ELF-1 (cell line): ENCODE measurements at regions not wholly inside any gene's neighbourhood (a gene's known extent, or its start where the extent isn't known, plus 50 kb on each side); places are given as distances from the start of the nearest gene placed in this dataset.

Experiments
- DNase-seq: peaks from one replicate; pipeline ENCODE4 v3.0.0-alpha.2; 2016; ENCODE audit warnings: low read depth, low spot score

GRCh38 chr4:160213366-160213765, 1110.5 kb downstream of the RAPGEF2 start:
- DNase-seq: no peak

GRCh38 chr4:160217352-160217751, 1114.5 kb downstream of the RAPGEF2 start:
- DNase-seq: no peak

DNA sequence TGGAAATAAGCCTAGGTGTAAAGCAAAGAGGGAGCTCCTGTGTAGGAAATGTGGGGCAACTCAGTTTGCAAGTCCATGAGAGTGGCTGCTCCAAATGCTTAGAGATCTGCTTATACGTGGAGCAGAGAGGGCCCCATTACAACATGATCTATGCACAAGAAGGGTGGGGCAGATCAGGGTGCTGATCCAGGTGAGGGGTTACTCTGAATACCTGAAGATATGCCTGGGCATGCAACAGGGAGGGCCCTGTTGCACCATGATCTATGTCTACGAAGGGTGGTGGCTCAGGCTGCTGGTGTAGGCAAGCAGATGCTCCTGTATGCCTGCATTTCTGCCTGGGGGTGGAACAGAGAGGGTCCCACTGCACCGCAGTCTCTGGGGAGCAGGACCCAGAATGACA, 1121.2 kb downstream of the RAPGEF2 start:
- no peak for DNase-seq

GRCh38 chr4:160233141-160233540, 1130.3 kb downstream of the RAPGEF2 start:
- DNase-seq: no peak

GRCh38 chr4:160235285-160235684, 1132.4 kb downstream of the RAPGEF2 start:
- no peak for DNase-seq

- no peak for DNase-seq
Measured at GRCh38 chr4:160235771-160236170, 1132.9 kb downstream of the RAPGEF2 start.

- DNase-seq: no peak
Measured at GRCh38 chr4:160238790-160239189, 1135.9 kb downstream of the RAPGEF2 start.

DNA sequence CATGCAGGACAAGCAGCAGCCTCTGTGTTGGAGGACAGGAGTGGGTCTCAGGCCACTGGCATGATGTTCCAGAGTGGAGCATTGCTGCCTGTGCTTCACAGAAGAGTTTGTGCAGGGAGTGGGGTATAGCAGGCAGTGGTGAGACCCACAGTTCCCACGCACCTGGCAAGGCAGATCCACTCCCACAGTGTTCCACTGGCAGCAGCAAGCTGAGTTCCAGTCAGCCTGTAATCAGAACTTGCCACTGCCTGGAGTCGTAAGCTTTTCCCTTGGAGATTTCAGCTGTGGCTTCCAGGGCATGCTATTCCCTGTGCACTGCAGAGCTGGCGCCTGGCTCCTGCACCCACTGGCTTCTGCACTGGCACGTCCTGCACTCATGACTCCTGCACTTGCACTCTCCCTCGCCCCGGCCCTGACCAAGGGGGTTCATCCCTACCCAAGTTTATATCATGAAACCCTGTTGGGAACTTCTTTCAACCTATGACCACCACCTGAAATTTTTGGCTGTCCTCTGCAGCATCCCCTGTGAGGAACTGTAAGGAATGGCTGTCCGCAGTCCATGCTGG, 1144.3 kb downstream of the RAPGEF2 start:
- DNase-seq: no peak

DNA sequence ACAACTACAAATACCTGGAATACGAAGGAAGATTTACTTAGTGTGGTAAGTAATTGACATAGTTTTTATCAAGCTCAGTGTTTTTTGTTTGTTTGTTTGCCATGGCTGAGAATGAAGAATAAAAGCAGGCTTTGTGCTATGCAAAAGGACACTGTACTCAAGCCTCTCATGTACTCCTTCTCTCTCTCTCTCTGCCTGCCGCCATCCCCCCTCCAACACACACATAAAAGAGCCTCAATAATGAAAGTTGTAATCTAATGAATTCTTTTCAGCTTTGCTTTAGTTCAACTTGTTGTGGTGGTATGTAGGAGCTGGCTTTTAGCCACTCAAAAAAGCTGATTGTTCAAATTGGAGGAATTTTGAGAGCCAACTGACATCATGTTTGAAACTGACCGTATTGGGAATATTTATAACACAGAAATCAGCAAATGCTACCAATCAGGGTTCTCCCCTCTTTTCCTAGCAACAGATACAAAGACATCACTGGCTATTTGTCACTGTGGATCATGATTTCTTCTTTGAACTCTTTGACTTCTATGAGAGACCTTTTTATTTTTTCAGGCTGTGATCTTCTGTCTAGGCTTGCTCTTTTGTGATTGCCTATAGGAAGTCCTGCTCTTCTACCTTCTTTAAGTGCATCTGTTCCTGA, 1148.8 kb downstream of the RAPGEF2 start:
- DNase-seq: no peak

DNA sequence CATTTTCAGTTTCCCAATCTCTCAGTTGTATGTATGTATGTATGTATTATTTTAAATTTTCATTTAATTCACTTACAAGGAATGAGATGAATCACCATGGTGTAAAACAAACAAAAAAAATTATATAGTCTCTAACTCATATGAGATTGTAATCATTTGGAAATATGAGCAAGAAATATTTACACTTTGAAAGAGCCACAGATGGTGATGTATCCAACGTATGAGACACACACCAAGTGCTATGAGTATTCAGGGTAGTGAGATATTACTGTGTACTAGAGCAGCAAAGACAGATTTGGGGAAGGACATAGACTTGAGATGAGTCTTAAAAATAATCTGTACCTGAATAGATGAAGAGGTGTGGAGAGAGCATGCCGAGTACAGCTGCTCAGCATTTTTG, 1154.4 kb downstream of the RAPGEF2 start:
- no peak for DNase-seq

- DNase-seq: no peak
Measured at GRCh38 chr4:160265014-160265413, 1162.1 kb downstream of the RAPGEF2 start.

DNA sequence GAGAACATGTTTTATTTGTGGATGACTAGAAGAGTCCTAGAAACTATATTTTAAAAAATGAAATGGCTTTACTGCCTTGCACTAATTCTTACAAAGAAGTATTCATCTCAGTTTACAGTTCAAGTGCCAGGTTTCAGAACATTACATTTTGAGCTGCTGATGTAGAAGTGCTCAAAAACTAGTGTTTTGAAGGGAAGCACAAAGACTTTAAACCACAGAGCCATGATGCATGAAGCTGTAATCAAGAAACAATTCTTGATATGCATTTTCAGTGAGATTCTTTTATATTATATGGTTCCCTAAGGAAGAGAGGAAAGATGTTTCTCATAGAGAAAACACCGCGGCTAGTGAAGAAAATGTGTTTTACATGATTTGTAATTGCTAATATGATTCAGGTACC, 1163.0 kb downstream of the RAPGEF2 start:
- no peak for DNase-seq

DNA sequence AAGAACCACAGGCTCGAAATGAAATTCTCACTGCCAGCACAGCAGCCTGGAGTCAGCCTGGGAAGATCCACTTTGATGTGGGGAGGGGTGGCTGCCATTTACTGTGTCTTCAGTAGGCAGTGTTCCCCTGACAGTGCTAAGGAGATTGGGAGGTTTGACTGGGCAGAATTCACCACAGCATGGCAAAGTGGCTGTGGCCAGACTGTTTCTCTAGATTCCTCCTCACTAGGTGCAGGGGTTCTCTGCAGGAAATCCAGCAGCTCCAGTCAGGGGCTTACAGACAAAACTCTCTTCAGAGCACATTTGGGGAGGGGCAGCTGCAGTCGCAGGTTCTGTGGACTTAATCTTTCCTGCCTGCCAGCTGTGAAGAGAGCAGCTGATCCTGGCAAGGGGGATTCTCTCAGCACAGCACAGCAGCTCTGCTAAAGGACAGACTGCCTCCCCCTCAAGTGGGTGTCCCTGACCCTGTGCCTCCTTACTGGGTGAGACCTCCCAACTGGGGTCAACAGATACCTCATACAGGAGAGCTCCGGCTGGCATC, 1174.0 kb downstream of the RAPGEF2 start:
- peak; percentile 1 for DNase-seq

DNA sequence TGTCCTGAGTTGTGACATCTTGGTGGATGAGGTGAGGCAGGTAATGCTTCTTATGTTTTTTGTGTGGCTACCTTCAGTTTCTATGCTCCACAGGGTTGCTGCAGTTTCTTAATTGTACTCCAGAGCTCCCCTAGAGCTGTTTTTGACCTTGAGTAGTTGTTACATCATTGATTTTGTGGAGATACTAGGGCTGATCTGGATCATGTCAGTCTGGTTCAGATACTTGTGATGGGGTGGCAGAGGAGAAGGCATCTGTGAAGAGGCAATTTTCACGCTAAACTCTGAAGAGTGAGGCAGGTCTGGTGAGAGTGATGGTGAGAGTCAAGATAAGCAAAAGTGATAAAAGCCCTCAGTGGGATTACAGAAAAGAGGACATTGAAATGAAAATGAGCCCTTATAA, 1180.2 kb downstream of the RAPGEF2 start:
- no peak for DNase-seq

DNA sequence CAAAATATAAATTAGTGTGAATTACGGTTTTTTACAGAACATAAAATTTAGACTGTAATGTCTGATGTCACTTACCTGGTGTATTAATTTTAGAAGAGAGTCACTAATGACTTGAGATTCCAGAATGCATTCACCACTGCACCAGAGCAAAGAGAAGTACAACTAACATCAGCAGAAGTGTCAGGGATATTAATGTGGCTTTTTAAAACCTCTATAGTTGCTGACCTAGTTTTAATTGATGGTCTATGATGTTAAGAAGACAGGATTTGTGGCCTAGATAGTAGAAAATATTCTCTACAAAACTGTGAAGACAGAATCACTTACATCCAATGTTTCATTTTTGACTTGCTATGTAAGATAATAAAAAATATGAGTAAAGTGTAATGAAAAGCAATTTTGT, 1181.6 kb downstream of the RAPGEF2 start:
- no peak for DNase-seq

DNA sequence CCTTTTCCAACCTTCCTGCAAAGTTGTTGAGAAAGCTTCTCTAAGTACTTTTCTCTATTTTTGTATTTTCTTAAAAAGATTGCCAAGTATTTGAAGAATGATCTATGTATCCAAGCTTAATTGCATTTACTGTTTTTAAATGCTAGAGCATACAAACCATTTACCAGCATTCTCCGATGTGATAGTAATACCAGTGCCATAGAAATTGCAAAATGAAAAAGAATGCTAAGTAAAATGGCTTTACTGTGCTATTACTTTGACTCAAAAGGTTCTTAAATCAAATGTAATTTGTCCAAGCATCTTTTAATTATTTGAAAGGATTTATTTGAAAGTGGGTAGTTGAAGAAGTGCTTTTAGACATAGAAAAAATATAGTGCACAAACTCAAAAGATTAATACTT, 1183.2 kb downstream of the RAPGEF2 start:
- DNase-seq: no peak

- no peak for DNase-seq
Measured at GRCh38 chr4:160296476-160296875, 1193.6 kb downstream of the RAPGEF2 start.

GRCh38 chr4:160299177-160299576, 1196.3 kb downstream of the RAPGEF2 start:
- DNase-seq: no peak

GRCh38 chr4:160299608-160300007, 1196.7 kb downstream of the RAPGEF2 start:
- no peak for DNase-seq

DNA sequence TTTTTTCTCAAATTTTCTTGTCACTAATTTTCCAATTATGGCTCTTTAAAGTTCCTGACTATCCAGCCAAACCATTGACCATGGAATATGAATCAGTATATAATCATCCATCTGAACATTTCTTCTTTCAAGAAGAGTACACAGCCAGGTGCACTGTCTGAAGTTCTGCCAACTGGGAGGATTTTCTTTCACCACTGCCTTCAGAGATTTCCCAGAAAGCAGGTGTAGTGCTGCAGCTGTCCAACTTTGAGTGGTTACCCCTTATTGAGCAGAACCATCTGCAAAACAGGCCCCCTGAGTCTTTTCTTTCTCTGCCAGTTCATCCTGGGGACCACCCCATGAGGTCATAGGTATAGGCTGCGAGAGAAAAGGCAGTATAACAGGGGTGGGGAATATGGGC, 1213.2 kb downstream of the RAPGEF2 start:
- DNase-seq: no peak

DNA sequence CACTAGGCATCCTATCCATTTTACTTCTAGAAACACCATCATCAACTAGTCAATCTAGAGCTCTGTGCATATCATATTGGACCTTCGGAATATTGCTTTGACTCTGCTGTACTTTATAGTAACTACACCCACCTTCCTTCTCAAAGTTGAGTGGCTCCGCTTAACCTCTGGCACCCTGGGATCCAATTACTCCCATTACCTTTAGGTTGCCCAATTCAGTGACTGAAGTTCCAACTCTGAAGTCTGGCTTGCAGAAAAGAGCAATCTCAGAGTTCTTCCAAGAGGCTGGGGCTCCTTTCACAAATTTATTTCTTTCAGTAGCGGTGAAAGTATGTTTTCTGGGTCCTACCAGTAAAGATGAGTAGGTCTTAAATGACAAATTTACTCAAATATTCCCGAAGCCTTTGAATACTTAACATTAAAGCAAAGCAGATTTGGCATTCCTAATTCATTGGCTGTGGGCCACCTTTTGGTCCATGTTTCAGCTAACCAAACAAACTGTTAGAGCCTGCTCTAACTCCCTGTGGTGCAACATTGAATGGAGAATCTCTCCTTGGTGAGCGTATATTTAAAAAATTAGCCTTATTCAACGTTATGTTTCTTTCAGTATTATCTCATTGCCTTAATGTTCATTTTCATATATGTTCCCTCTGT, 1215.8 kb downstream of the RAPGEF2 start:
- DNase-seq: peak; percentile 2

DNA sequence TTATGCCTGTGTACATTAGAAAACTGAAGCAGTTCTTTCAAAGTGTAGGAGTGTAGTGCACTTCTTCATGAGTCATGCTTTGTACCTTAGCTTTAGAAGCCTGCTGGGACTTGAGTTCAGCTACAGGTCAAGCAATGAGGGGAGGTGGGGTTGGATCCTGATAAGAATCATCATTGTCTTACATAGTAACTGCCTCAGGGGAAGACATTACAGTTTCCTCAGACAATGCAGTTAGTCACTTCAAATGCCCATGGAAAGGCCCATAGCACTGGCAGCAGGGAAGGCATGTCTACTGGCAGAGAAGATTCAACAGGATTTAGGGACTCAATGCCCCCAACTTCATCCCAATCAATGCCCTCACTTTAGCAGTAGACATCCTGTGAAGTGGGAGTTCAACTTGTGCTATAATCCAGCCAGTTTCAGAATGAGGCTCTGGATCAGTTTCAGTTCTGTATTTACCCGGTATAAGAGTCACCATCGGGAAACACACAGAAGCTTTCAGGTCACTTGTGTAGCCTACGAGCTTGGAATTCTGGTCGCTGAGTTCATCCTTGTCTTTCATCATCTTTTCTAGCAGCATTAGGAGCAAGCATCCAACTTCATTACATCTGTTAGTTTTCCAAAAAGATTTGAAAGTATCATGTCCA, 1216.5 kb downstream of the RAPGEF2 start:
- DNase-seq: peak; percentile 51

DNA sequence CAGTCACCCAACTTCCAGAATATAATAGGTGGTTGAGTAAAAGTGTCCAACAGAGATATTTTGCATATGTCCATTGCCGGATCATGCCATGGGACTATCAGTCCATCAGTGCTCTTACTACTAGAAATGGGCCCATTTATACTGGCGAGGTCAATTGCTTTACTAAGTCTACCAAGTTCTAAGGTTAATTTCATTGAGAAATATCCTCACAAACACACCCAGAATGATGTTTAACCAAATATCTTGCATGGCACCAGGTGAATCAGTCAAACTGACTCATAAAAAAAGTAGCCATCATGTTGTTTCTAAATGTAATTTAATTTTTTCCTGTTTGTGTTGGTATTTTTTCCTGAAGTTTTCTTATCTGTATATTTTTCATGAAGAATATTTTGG, 1217.0 kb downstream of the RAPGEF2 start:
- no peak for DNase-seq
